DOHH2 (cell line): ENCODE measurements at regions not wholly inside any gene's neighbourhood (a gene's known extent, or its start where the extent isn't known, plus 50 kb on each side); places are given as distances from the start of the nearest gene placed in this dataset.

Source experiments
- H3F3A ChIP-seq: fragments of 200-600 bp; sonication (generic), shearing (Covaris generic); 2 replicates; pipeline ENCODE4 v1.6.0; 2016; ENCODE audit warnings: antibody characterized with exemption, mild to moderate bottlenecking; ENCODE audit not compliant: control insufficient read depth, insufficient read depth
- H3K27ac ChIP-seq: fragments of 200-600 bp; sonication (generic); 2 replicates; pipeline ENCODE4 v1.5.1; 2014; ENCODE audit warnings: low read depth, mild to moderate bottlenecking, low read length, moderate library complexity
- H3K27me3 ChIP-seq: fragments of 200-600 bp; sonication (generic); 2 replicates; pipeline ENCODE4 v1.6.1; 2014; ENCODE audit warnings: mild to moderate bottlenecking, low read length, mixed read lengths; ENCODE audit not compliant: control insufficient read depth
- H3K36me3 ChIP-seq: fragments of 200-600 bp; sonication (generic); 2 replicates; pipeline ENCODE4 v1.6.1; 2014; ENCODE audit warnings: mild to moderate bottlenecking, low read length, moderate library complexity, mixed read lengths; ENCODE audit not compliant: control insufficient read depth
- H3K4me1 ChIP-seq: fragments of 200-600 bp; sonication (generic); 2 replicates; pipeline ENCODE4 v1.6.1; 2014; ENCODE audit warnings: mild to moderate bottlenecking, low read length, mixed read lengths; ENCODE audit not compliant: control insufficient read depth
- H3K4me2 ChIP-seq: fragments of 200-600 bp; sonication (generic); 2 replicates; pipeline ENCODE4 v1.6.0; 2014; ENCODE audit warnings: mild to moderate bottlenecking, low read length, moderate library complexity
- H3K4me3 ChIP-seq: fragments of 200-600 bp; sonication (generic); 2 replicates; pipeline ENCODE4 v1.5.1; 2014; ENCODE audit warnings: mild to moderate bottlenecking, low read length, mixed read lengths
- H3K79me2 ChIP-seq: fragments of 200-600 bp; sonication (generic); 2 replicates; pipeline ENCODE4 v1.6.1; 2014; ENCODE audit warnings: mild to moderate bottlenecking, low read length, mixed read lengths; ENCODE audit not compliant: control insufficient read depth
- H3K9me2 ChIP-seq: fragments of 200-600 bp; sonication (generic); replicated peaks from 2 replicates; pipeline ENCODE4 v1.6.1; 2014; ENCODE audit warnings: mild to moderate bottlenecking, low read length, mixed read lengths; ENCODE audit not compliant: control insufficient read depth
- H3K9me3 ChIP-seq: fragments of 200-600 bp; sonication (generic); 2 replicates; pipeline ENCODE4 v1.6.1; 2014; ENCODE audit warnings: antibody characterized with exemption, low read length, mixed read lengths; ENCODE audit not compliant: control insufficient read depth, insufficient read depth
- H4K20me1 ChIP-seq: fragments of 200-600 bp; sonication (generic); 2 replicates; pipeline ENCODE4 v1.6.0; 2014; ENCODE audit warnings: low read depth, mild to moderate bottlenecking, antibody characterized with exemption, low read length, moderate library complexity; ENCODE audit not compliant: control insufficient read depth, insufficient read depth
- EZH2phosphoT487 ChIP-seq: fragments of 200-600 bp; sonication (generic); IDR thresholded peaks from 2 replicates; pipeline ENCODE4 v1.6.1; 2017; ENCODE audit warnings: borderline replicate concordance, mild to moderate bottlenecking, antibody characterized with exemption, low read length, moderate library complexity, mixed read lengths
- TF ChIP-seq, protein P1 (sequence below): fragments of 200-600 bp; sonication (generic); IDR thresholded peaks from one replicate; pipeline ENCODE4 v1.5.1; 2014; ENCODE audit warnings: antibody characterized with exemption, mild to moderate bottlenecking, low read depth, low read length; ENCODE audit not compliant: poor library complexity, severe bottlenecking

DNA sequence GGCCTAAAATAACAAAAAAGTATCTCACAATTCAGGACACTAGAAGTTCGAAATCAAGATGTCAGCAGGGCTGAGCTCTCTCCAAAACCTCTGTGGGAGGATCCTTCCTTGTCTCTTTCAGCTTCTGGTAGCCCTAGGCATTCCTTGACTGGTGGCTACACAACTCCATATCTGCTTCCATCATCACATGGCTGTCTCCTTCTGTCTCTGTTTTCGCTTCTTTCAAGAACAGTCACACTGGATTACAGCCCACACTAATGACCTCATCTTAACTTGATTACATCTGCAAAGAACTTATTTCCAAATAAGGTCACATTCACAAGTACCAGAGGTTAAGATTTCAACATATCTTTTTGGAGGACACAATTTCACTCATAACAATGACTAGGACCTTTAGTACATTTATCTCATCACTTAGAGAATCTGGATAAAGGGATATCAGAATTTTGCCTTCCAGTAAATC is 275.2 kb downstream of the IRS1 start:
- Histone ChIP-seq H4K20me1 (no peaks in the 10 kb centered on the region), H3K79me2 (no peaks in the 10 kb centered on the region), H3K4me3 (no peak overlapping the region), H3K27ac (no peak overlapping the region), H3K4me1 (no peaks in the 10 kb centered on the region), H3F3A (no peaks in the 10 kb centered on the region), H3K9me2 (no peaks in the 10 kb centered on the region), H3K36me3 (no peaks in the 10 kb centered on the region), H3K4me2 (no peak overlapping the region), H3K9me3 (no peaks in the 10 kb centered on the region), H3K27me3 (no peaks in the 10 kb centered on the region; the same call in 1 of the 2 replicates)
- TF ChIP-seq, protein P1, sequence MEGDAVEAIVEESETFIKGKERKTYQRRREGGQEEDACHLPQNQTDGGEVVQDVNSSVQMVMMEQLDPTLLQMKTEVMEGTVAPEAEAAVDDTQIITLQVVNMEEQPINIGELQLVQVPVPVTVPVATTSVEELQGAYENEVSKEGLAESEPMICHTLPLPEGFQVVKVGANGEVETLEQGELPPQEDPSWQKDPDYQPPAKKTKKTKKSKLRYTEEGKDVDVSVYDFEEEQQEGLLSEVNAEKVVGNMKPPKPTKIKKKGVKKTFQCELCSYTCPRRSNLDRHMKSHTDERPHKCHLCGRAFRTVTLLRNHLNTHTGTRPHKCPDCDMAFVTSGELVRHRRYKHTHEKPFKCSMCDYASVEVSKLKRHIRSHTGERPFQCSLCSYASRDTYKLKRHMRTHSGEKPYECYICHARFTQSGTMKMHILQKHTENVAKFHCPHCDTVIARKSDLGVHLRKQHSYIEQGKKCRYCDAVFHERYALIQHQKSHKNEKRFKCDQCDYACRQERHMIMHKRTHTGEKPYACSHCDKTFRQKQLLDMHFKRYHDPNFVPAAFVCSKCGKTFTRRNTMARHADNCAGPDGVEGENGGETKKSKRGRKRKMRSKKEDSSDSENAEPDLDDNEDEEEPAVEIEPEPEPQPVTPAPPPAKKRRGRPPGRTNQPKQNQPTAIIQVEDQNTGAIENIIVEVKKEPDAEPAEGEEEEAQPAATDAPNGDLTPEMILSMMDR, result no peak
- TF ChIP-seq EZH2phosphoT487, result no peak

GRCh38 chr2:226520723-226521122 is 278.9 kb downstream of the IRS1 start:
- Histone ChIP-seq H3K4me3 (no peak overlapping the region), H3K9me2 (no peaks in the 10 kb centered on the region; the same call in 1 of the 2 replicates), H4K20me1 (no peaks in the 10 kb centered on the region), H3F3A (no peaks in the 10 kb centered on the region), H3K36me3 (no peaks in the 10 kb centered on the region), H3K4me2 (no peak overlapping the region), H3K4me1 (no peaks in the 10 kb centered on the region), H3K9me3 (no peaks in the 10 kb centered on the region), H3K27me3 (no peaks in the 10 kb centered on the region), H3K27ac (no peak overlapping the region), H3K79me2 (no peaks in the 10 kb centered on the region)
- no peak for TF ChIP-seq EZH2phosphoT487
- TF ChIP-seq, protein P1, result no peak

DNA sequence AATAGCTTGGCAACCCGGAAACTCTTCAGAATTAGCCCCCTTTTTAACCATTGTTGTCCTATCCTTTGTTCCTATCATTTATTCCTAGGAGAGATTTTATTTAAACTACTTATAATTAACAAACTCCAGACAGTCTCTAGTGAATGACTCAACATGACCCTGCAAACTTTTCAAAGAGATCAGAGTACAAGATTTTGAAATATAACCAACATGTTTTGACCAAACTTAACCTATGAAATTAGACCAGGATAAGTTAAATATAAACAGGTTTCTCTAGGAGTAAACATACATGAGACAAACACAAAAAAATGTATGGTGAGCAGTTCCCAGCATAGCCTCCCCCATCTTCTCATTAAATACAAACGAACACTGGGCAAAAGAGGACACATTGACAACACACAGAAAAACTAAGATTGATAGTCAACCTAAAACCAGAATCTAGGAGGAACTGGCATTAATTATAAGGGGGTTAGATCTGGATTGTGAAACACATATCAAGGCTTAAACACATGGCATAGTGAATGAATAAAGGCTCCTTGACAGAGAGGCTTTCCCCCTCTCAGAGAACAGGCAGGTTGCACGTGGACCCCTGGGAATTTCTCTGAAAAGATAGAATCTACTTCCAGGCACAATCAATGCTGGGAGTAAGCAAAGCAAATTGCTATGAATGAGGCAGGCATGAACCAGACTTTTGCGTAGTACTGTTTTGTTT is 284.1 kb downstream of the IRS1 start:
- TF ChIP-seq EZH2phosphoT487, result no peak
- TF ChIP-seq, protein P1, result no peak
- H3K27ac ChIP-seq, result no peak overlapping the region
- H4K20me1 ChIP-seq, result no peaks in the 10 kb centered on the region
- H3K27me3 ChIP-seq, result no peaks in the 10 kb centered on the region
- no peaks in the 10 kb centered on the region for H3K9me3 ChIP-seq
- H3K79me2 ChIP-seq, result no peaks in the 10 kb centered on the region
- no peaks in the 10 kb centered on the region for H3K4me1 ChIP-seq
- no peak overlapping the region for H3K4me3 ChIP-seq
- no peaks in the 10 kb centered on the region; the same call in 1 of the 2 replicates for H3K9me2 ChIP-seq
- no peaks in the 10 kb centered on the region for H3K36me3 ChIP-seq
- no peak overlapping the region for H3K4me2 ChIP-seq
- no peaks in the 10 kb centered on the region for H3F3A ChIP-seq
